Cardiac muscle cell (in vitro differentiated cells and primary cell): ENCODE measurements at regions not wholly inside any gene's neighbourhood (a gene's known extent, or its start where the extent isn't known, plus 50 kb on each side); places are given as distances from the start of the nearest gene placed in this dataset.
"Not testable (repeated sequence)": the region's sequence is repeated elsewhere in the genome, so short reads cannot be mapped to it uniquely, and the experiment has no call there.

Experiments
- DNase-seq, 2 donors: peaks; one replicate each; pipeline versions ENCODE4 v3.0.0 to v3.0.0-alpha.2; 2010 to 2017; ENCODE audit warnings: low read depth in 1 of 2, low spot score in 1 of 2
- H3K27ac ChIP-seq: fragments of 200-600 bp; sonication (generic); 2 replicates; pipeline ENCODE4 v1.5.1; 2016
- H3K27me3 ChIP-seq: fragments of 200-600 bp; sonication (generic); 2 replicates; pipeline ENCODE4 v1.6.0; 2016; ENCODE audit warnings: control low read depth
- H3K36me3 ChIP-seq: fragments of 200-600 bp; sonication (generic); 2 replicates; pipeline ENCODE4 v1.5.1; 2016; ENCODE audit warnings: control low read depth
- H3K4me1 ChIP-seq: fragments of 200-600 bp; sonication (generic); 2 replicates; pipeline ENCODE4 v1.8.1; 2017; ENCODE audit warnings: low read depth, mild to moderate bottlenecking, mixed run types
- H3K4me3 ChIP-seq: fragments of 200-600 bp; sonication (generic); 2 replicates; pipeline ENCODE4 v1.5.1; 2016; ENCODE audit warnings: mild to moderate bottlenecking
- H3K9me3 ChIP-seq: fragments of 200-600 bp; sonication (generic); 2 replicates; pipeline ENCODE4 v1.5.1; 2017; ENCODE audit warnings: low read depth, mild to moderate bottlenecking, control low read depth
- CTCF ChIP-seq: IDR thresholded peaks from 2 replicates; pipeline ENCODE4 v1.5.1; 2012; ENCODE audit warnings: low read depth, mild to moderate bottlenecking, low read length

GRCh38 chr6:117795234-117795633 is 111.8 kb upstream of the SLC35F1 start:
- H3K9me3 ChIP-seq: no peaks in the 10 kb centered on the region
- no peak for TF ChIP-seq CTCF
- no peaks in the 10 kb centered on the region for H3K27me3 ChIP-seq
- H3K4me1 ChIP-seq: no peaks in the 10 kb centered on the region
- H3K4me3 ChIP-seq: no peak overlapping the region
- no peak overlapping the region for H3K27ac ChIP-seq
- DNase-seq: no peak
- no peaks in the 10 kb centered on the region for H3K36me3 ChIP-seq

- not testable (repeated sequence) for H3K36me3 ChIP-seq, H3K9me3 ChIP-seq, H3K27ac ChIP-seq, H3K4me1 ChIP-seq, DNase-seq, H3K27me3 ChIP-seq, H3K4me3 ChIP-seq
Observed at GRCh38 chr6:117798819-117799218, 108.2 kb upstream of the SLC35F1 start.

- H3K4me1 ChIP-seq: no peaks in the 10 kb centered on the region
- TF ChIP-seq CTCF: no peak
- no peak for DNase-seq
- no peaks in the 10 kb centered on the region for H3K27me3 ChIP-seq
- no peaks in the 10 kb centered on the region for H3K36me3 ChIP-seq
- no peaks in the 10 kb centered on the region for H3K9me3 ChIP-seq
- no peak overlapping the region for H3K4me3 ChIP-seq
- H3K27ac ChIP-seq: no peak overlapping the region
Observed at GRCh38 chr6:117810269-117810668, 96.8 kb upstream of the SLC35F1 start.

GRCh38 chr6:117817499-117817898 is 89.6 kb upstream of the SLC35F1 start:
- Histone ChIP-seq H3K9me3 (no peaks in the 10 kb centered on the region), H3K4me1 (no peaks in the 10 kb centered on the region), H3K27ac (no peak overlapping the region), H3K36me3 (no peaks in the 10 kb centered on the region), H3K4me3 (no peak overlapping the region), H3K27me3 (no peaks in the 10 kb centered on the region)
- no peak for TF ChIP-seq CTCF
- no peak for DNase-seq

GRCh38 chr6:117817992-117818391 is 89.1 kb upstream of the SLC35F1 start:
- DNase-seq: no peak
- Histone ChIP-seq H3K27me3 (no peaks in the 10 kb centered on the region), H3K27ac (no peak overlapping the region), H3K9me3 (no peaks in the 10 kb centered on the region), H3K36me3 (no peaks in the 10 kb centered on the region), H3K4me3 (no peak overlapping the region), H3K4me1 (no peaks in the 10 kb centered on the region)
- TF ChIP-seq CTCF: no peak

- Histone ChIP-seq H3K4me3 (no peak overlapping the region), H3K4me1 (no peaks in the 10 kb centered on the region), H3K27ac (no peak overlapping the region), H3K36me3 (no peaks in the 10 kb centered on the region), H3K9me3 (no peaks in the 10 kb centered on the region), H3K27me3 (no peaks in the 10 kb centered on the region)
- no peak for DNase-seq
- TF ChIP-seq CTCF: no peak
Observed at GRCh38 chr6:117818449-117818848, 88.6 kb upstream of the SLC35F1 start.
